SK-N-MC (cell line): ENCODE measurements at regions not wholly inside any gene's neighbourhood (a gene's known extent, or its start where the extent isn't known, plus 50 kb on each side); places are given as distances from the start of the nearest gene placed in this dataset.

ENCODE experiments used
- EZH2 ChIP-seq: fragments of 200-600 bp; sonication (generic); IDR thresholded peaks from one replicate; pipeline ENCODE4 v1.6.1; 2017; ENCODE audit warnings: antibody characterized with exemption
- FOXP2 ChIP-seq: optimal IDR thresholded peaks from 2 replicates; pipeline ENCODE3; 2011; ENCODE audit warnings: mild to moderate bottlenecking, moderate library complexity; ENCODE audit not compliant: insufficient read depth; ENCODE audit errors: extremely low read length, control extremely low read depth
- POLR2AphosphoS5 ChIP-seq: IDR thresholded peaks from 2 replicates; pipeline ENCODE4 v1.6.1; 2012; ENCODE audit warnings: mild to moderate bottlenecking, low read depth, low read length, borderline replicate concordance

DNA sequence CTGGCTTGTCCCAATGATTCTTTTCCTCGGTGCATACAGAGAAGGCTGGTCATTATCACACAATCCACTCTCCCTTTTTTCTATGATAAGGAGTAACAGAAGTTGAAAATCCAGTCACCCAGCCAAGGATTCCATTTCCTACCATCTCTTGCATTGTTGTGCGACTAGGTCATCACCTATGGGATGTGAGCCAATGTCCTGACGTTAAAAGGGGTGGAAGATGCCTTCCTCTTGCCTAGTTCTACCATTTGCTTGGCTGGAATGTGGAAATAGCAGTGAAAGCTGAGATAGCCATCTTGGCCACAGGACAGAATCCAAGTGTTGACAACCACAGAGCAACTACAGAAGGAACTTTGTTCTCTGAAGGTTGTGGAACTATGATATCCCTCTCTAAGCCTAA is 132.2 kb upstream of the KIT start:
- TF ChIP-seq POLR2AphosphoS5: no peak
- TF ChIP-seq EZH2: no peak
- TF ChIP-seq FOXP2: no peak
